Calu3 (cell line): ENCODE measurements at regions not wholly inside any gene's neighbourhood (a gene's known extent, or its start where the extent isn't known, plus 50 kb on each side); places are given as distances from the start of the nearest gene placed in this dataset.

Source experiments
- BruUV-seq: library from RNA; stranded (reverse); fragments of 400-500 nt; replicated peaks from 2 replicates; lab custom pipeline; 2021; lab: Mats Ljungman, UMichigan
- CTCF ChIA-PET: fragments of 300-600 bp; sonication (Branson Sonifier 250); formaldehyde crosslinking; loops from one replicate; lab custom pipeline; 2022; ENCODE audit warnings: antibody characterized with exemption; lab: Charles Lee
- DNase-seq: peaks from one replicate; pipeline ENCODE4 v3.0.0; 2022
- H3K27ac Mint-ChIP-seq: one replicate; pipeline ENCODE4 v1.8.0; 2022; ENCODE audit warnings: mixed read lengths; ENCODE audit not compliant: unreplicated experiment
- H3K27me3 Mint-ChIP-seq: one replicate; pipeline ENCODE4 v1.8.0; 2022; ENCODE audit warnings: mixed read lengths; ENCODE audit not compliant: unreplicated experiment
- H3K36me3 Mint-ChIP-seq: one replicate; pipeline ENCODE4 v1.8.0; 2022; ENCODE audit warnings: mild to moderate bottlenecking, moderate library complexity, mixed read lengths; ENCODE audit not compliant: insufficient read depth, unreplicated experiment
- H3K4me1 Mint-ChIP-seq: one replicate; pipeline ENCODE4 v1.8.0; 2022; ENCODE audit warnings: mild to moderate bottlenecking, low read depth, mixed read lengths; ENCODE audit not compliant: unreplicated experiment
- H3K4me3 Mint-ChIP-seq: one replicate; pipeline ENCODE4 v1.8.0; 2022; ENCODE audit warnings: mild to moderate bottlenecking, low read depth, moderate library complexity, mixed read lengths; ENCODE audit not compliant: unreplicated experiment
- H3K9me3 Mint-ChIP-seq: one replicate; pipeline ENCODE4 v1.8.0; 2022; ENCODE audit warnings: low read depth, mixed read lengths; ENCODE audit not compliant: unreplicated experiment
- intact Hi-C: fragments of 100-400 bp; cut with micrococcal nuclease; formaldehyde crosslinking; loops from one replicate; pipeline ENCODE4 v1.10.0; 2022; ENCODE audit not compliant: unreplicated experiment
- TF ChIP-seq, protein P1 (sequence below): fragments of 200-600 bp; IDR thresholded peaks from one replicate; pipeline ENCODE4 v1.8.0; 2022; ENCODE audit warnings: antibody characterized with exemption; ENCODE audit not compliant: unreplicated experiment

DNA sequence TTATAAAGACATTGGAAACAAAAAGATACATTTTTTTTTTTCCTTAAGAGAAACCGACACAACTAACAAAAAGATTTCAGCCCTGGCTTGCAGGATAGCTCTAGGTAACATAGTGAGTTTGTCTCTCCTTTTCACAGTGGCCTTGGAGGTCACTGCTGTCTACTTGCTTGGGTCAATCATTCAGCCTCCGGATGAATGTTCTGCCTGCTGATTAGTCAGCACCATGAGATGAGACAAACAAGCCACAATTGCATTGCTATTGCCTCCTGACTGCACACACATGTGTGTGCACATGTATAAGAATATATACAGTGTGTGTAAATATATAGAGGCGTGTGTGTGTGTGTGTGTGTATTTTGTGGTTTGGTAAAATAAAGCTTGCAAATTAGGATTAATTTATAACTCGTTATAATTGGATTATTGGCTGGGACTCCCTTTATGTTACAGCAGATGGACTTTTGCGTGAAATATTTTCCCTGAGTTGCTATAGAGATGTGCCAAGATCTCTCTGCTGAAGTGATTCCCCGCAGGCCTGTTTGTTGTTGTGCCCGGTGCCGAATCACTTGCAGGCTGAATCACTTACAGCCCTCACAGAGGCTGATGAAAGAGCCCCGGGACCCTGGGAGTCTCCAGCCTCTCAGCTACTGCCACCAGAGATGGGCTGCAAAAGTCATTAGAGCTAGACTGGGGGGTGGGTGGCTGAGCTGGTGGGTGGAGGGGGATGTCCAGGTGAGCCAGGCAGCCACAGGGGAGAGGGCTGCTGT is 161.2 kb downstream of the FGF18 start:
- DNase-seq, result no peak
- Mint-ChIP-seq H3K4me3 (no peak overlapping the region), H3K27ac (no peak overlapping the region), H3K27me3 (peaks cover 100% of the 10 kb centered on the region), H3K36me3 (no peaks in the 10 kb centered on the region), H3K9me3 (no peaks in the 10 kb centered on the region), H3K4me1 (no peaks in the 10 kb centered on the region)
- TF ChIP-seq, protein P1, sequence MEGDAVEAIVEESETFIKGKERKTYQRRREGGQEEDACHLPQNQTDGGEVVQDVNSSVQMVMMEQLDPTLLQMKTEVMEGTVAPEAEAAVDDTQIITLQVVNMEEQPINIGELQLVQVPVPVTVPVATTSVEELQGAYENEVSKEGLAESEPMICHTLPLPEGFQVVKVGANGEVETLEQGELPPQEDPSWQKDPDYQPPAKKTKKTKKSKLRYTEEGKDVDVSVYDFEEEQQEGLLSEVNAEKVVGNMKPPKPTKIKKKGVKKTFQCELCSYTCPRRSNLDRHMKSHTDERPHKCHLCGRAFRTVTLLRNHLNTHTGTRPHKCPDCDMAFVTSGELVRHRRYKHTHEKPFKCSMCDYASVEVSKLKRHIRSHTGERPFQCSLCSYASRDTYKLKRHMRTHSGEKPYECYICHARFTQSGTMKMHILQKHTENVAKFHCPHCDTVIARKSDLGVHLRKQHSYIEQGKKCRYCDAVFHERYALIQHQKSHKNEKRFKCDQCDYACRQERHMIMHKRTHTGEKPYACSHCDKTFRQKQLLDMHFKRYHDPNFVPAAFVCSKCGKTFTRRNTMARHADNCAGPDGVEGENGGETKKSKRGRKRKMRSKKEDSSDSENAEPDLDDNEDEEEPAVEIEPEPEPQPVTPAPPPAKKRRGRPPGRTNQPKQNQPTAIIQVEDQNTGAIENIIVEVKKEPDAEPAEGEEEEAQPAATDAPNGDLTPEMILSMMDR, result no peak
- intact Hi-C loops, result no loop called here
- BruUV-seq, result no TSS peak
- CTCF ChIA-PET, result no interaction called here

DNA sequence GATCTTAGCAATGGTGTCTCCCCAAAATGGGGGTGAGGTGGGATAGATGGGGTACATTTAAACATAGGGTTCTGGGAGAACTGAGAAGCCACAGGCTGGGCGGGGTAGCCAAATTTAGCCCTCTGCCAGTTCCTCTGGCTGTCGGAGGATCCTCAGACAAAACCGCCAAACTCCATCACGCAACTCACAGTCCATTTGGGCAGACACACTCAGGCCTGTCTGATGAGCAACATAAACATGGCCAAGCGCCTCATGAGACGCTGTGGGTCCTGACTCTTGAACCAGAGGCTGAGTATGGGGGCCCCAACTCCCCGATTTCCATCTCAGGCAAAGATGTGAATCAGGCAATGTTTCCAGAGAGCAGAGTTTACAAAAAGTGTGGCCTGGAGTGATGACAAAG is 162.3 kb downstream of the FGF18 start:
- no peak for DNase-seq
- peaks cover 100% of the 10 kb centered on the region for H3K27me3 Mint-ChIP-seq
- TF ChIP-seq, protein P1, result no peak
- CTCF ChIA-PET, result no interaction called here
- intact Hi-C loops, result no loop called here
- H3K27ac Mint-ChIP-seq, result no peak overlapping the region
- BruUV-seq, result no TSS peak
- H3K4me1 Mint-ChIP-seq, result no peaks in the 10 kb centered on the region
- no peak overlapping the region for H3K4me3 Mint-ChIP-seq
- no peaks in the 10 kb centered on the region for H3K9me3 Mint-ChIP-seq
- no peaks in the 10 kb centered on the region for H3K36me3 Mint-ChIP-seq

DNA sequence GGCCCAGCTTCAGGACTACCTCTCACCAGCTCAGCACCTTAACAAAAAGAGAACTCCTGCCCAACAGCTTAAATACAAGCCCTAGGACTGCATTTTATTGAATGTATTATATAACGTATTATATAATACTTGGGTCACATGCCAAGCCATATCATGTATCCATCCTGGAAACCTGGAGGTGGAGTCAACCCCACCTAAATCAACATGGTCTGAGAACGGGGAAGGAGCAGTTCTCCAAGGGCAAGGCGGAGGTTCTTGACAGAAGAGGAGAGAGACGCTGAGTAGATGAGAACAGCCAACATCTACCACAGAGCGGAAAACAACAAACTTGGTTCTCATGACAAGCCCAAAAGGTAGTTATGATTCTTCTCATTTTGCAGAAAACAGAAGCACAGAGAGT is 163.4 kb downstream of the FGF18 start:
- no peaks in the 10 kb centered on the region for H3K4me1 Mint-ChIP-seq
- no peak overlapping the region for H3K4me3 Mint-ChIP-seq
- no peaks in the 10 kb centered on the region for H3K36me3 Mint-ChIP-seq
- CTCF ChIA-PET, result interaction anchor here (0.7 kb wide), 1 partner anchor 1105 kb away, joined by 3 read pairs; no protein-coding TSS in a partner anchor
- intact Hi-C loops, result no loop called here
- no TSS peak for BruUV-seq
- no peak for DNase-seq
- H3K9me3 Mint-ChIP-seq, result no peaks in the 10 kb centered on the region
- TF ChIP-seq, protein P1, result no peak
- H3K27me3 Mint-ChIP-seq, result peaks cover 100% of the 10 kb centered on the region
- H3K27ac Mint-ChIP-seq, result no peak overlapping the region

DNA sequence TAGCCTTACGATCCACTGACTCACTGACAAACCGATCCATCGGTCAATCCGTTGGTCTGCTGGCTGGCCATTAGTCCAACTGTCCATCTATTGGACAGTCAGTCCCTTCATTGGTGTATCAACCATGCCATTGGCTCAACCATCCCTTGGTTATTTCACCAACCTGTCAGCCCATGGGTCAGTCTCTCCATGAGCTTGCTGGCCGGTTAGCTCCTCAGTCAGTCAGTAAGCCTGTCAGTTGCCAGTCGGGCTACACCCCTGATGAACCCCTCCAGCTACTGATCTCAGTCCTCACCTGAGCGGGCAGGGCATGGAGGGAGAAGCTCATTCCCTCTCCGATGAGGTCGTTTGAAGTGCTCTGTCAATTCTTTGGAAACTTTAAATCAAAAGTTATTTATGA is 166.5 kb downstream of the FGF18 start:
- BruUV-seq, result no TSS peak
- Mint-ChIP-seq H3K4me1 (no peaks in the 10 kb centered on the region), H3K9me3 (no peaks in the 10 kb centered on the region), H3K4me3 (no peak overlapping the region), H3K27me3 (peaks cover 100% of the 10 kb centered on the region), H3K36me3 (no peaks in the 10 kb centered on the region), H3K27ac (no peak overlapping the region)
- CTCF ChIA-PET, result interaction anchor here (0.6 kb wide), 1 partner anchor 24 kb away, joined by 4 read pairs; no protein-coding TSS in a partner anchor
- TF ChIP-seq, protein P1, result no peak
- no peak for DNase-seq
- intact Hi-C loops, result no loop called here
